ENCODE measurements at regions not wholly inside any gene's neighbourhood (a gene's known extent, or its start where the extent isn't known, plus 50 kb on each side); places are given as distances from the start of the nearest gene placed in this dataset.

GRCh38 chr4:128351502-128351901, 63.9 kb upstream of the PGRMC2 start:
- no peaks in the 10 kb centered on the region for H3K27me3 Mint-ChIP-seq (ENCODE audit: low read depth)
- H3K4me1 Mint-ChIP-seq (ENCODE audit: low read depth), result no peaks in the 10 kb centered on the region
- no peaks in the 10 kb centered on the region for H3K9me3 Mint-ChIP-seq
- H3K36me3 Mint-ChIP-seq (ENCODE audit: insufficient read depth in 2 of 2), result no peaks in the 10 kb centered on the region
- DNase-seq, result no peak
- H3K4me3 Mint-ChIP-seq, result no peak overlapping the region
- ATAC-seq (replicated peaks in 1 of 2), result no peak
- H3K27ac Mint-ChIP-seq, result no peak overlapping the region

- Mint-ChIP-seq H3K4me3 (no peak overlapping the region), H3K27ac (no peak overlapping the region), H3K27me3 (ENCODE audit: low read depth) (no peaks in the 10 kb centered on the region), H3K36me3 (ENCODE audit: insufficient read depth in 2 of 2) (no peaks in the 10 kb centered on the region), H3K4me1 (ENCODE audit: low read depth) (no peaks in the 10 kb centered on the region), H3K9me3 (no peaks in the 10 kb centered on the region)
- DNase-seq (no peak), ATAC-seq (replicated peaks in 1 of 2) (no peak)
Measured at GRCh38 chr4:128350449-128351045, 62.9 kb upstream of the PGRMC2 start.

GRCh38 chr4:128349921-128350320, 62.3 kb upstream of the PGRMC2 start:
- Mint-ChIP-seq H3K36me3 (ENCODE audit: insufficient read depth in 2 of 2) (no peaks in the 10 kb centered on the region), H3K4me1 (ENCODE audit: low read depth) (no peaks in the 10 kb centered on the region), H3K27ac (no peak overlapping the region), H3K4me3 (no peak overlapping the region), H3K27me3 (ENCODE audit: low read depth) (no peaks in the 10 kb centered on the region), H3K9me3 (no peaks in the 10 kb centered on the region)
- ATAC-seq (replicated peaks in 1 of 2) (no peak), DNase-seq (no peak)

DNA sequence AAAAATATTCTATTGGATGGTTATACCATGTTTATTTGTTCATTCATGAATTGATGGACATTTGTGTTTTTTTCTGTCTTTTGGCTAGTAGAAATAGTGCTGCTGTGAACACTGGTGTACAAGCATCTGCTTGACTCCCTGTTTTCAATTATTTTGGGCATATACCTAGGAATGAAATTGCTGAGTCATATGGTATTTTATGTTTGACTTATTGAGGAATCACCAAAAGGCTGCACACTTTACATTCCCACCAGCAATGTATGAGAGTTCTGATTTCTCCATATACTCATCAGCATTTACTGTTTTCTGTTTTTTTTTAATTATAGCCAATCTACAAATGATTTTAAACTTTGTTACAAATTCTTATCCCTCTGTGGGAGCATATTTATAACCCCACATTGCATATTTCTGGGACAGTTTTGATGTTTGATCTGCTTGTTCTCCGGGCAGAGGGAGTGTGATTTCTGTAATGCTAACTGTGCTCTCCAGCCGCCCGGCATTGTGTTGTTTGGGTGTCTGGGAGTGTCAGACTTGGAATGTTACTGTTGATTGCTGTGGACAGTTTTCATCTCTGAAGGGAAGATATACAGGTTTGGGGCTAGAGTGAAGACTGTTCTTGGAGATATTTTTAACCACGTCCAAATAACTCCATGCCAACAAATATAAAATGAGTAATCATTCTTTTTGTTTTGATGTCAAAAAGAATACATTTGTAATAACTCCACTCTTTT, 60.5 kb upstream of the PGRMC2 start:
- H3K36me3 Mint-ChIP-seq (ENCODE audit: insufficient read depth in 2 of 2), result no peaks in the 10 kb centered on the region
- H3K27ac Mint-ChIP-seq, result no peak overlapping the region
- no peaks in the 10 kb centered on the region for H3K4me1 Mint-ChIP-seq (ENCODE audit: low read depth)
- no peaks in the 10 kb centered on the region for H3K27me3 Mint-ChIP-seq (ENCODE audit: low read depth)
- no peak overlapping the region for H3K4me3 Mint-ChIP-seq
- H3K9me3 Mint-ChIP-seq, result no peaks in the 10 kb centered on the region
- ATAC-seq (replicated peaks in 1 of 2) (no peak), DNase-seq (no peak)

GRCh38 chr4:128347175-128347868, 59.7 kb upstream of the PGRMC2 start:
- ATAC-seq (replicated peaks in 1 of 2) (no peak), DNase-seq (no peak)
- Mint-ChIP-seq H3K27ac (no peak overlapping the region), H3K9me3 (no peaks in the 10 kb centered on the region), H3K4me1 (ENCODE audit: low read depth) (no peaks in the 10 kb centered on the region), H3K36me3 (ENCODE audit: insufficient read depth in 2 of 2) (no peaks in the 10 kb centered on the region), H3K27me3 (ENCODE audit: low read depth) (no peaks in the 10 kb centered on the region), H3K4me3 (no peak overlapping the region)

- Mint-ChIP-seq H3K4me1 (ENCODE audit: low read depth) (no peaks in the 10 kb centered on the region), H3K9me3 (no peaks in the 10 kb centered on the region), H3K36me3 (ENCODE audit: insufficient read depth in 2 of 2) (no peaks in the 10 kb centered on the region), H3K4me3 (no peak overlapping the region), H3K27ac (no peak overlapping the region), H3K27me3 (ENCODE audit: low read depth) (no peaks in the 10 kb centered on the region)
- ATAC-seq (replicated peaks in 1 of 2), result no peak
- no peak for DNase-seq
Measured at GRCh38 chr4:128346054-128346716, 58.6 kb upstream of the PGRMC2 start.

DNA sequence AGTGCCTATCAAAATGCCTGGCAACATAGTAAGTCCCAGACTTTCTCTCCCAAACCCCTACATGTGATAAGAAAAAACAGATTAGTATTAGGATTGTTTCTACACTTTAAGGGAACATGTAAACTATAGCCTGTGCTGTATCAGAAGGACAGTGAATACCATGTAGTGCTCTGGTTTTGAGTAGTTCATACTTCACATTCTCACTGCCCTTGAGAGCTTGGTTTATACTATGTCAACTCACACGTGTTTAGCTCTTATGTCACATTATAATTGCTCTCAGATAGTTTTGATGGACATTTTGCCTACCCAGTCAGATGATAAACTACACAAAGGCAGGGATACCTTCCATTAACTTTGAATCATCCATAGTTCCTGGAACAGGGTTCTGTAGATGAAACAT, 58.0 kb upstream of the PGRMC2 start:
- H3K36me3 Mint-ChIP-seq (ENCODE audit: insufficient read depth in 2 of 2), result no peaks in the 10 kb centered on the region
- no peaks in the 10 kb centered on the region for H3K9me3 Mint-ChIP-seq
- no peak overlapping the region for H3K27ac Mint-ChIP-seq
- no peak overlapping the region for H3K4me3 Mint-ChIP-seq
- no peaks in the 10 kb centered on the region for H3K4me1 Mint-ChIP-seq (ENCODE audit: low read depth)
- ATAC-seq (replicated peaks in 1 of 2) (no peak), DNase-seq (no peak)
- no peaks in the 10 kb centered on the region for H3K27me3 Mint-ChIP-seq (ENCODE audit: low read depth)

- Mint-ChIP-seq H3K27ac (no peak overlapping the region), H3K36me3 (ENCODE audit: insufficient read depth in 2 of 2) (no peaks in the 10 kb centered on the region), H3K4me1 (ENCODE audit: low read depth) (no peaks in the 10 kb centered on the region), H3K4me3 (no peak overlapping the region), H3K27me3 (ENCODE audit: low read depth) (no peaks in the 10 kb centered on the region), H3K9me3 (peaks cover 0 to 2% of the 10 kb centered on the region in 2 donors)
- no peak for ATAC-seq (replicated peaks in 1 of 2)
- DNase-seq, result no peak
Measured at GRCh38 chr4:128342762-128343161, 55.1 kb upstream of the PGRMC2 start.

DNA sequence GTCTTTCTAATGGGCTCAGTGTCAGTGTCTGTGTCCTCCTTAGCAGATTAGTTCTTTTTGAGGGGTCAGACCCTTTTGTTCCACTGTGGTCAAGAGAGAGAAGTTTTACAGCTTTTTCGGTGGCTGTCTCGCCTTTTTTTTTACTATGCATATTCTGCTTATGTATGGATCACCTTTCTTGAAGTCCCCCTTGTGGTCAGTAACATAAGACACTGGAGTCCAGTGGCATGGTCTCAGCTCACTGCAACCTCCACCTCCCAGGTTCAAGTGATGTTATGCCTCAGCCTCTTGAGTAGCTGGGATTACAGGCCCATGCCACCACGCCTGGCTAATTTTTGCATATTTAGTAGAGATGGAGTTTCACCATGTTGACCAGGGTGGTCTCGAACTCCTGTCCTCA, 54.0 kb upstream of the PGRMC2 start:
- no peak for DNase-seq
- Mint-ChIP-seq H3K27me3 (ENCODE audit: low read depth) (no peaks in the 10 kb centered on the region), H3K27ac (no peak overlapping the region), H3K9me3 (peaks cover 0 to 2% of the 10 kb centered on the region in 2 donors), H3K4me3 (no peak overlapping the region), H3K4me1 (ENCODE audit: low read depth) (no peaks in the 10 kb centered on the region), H3K36me3 (ENCODE audit: insufficient read depth in 2 of 2) (no peaks in the 10 kb centered on the region)
- ATAC-seq (replicated peaks in 1 of 2), result no peak

DNA sequence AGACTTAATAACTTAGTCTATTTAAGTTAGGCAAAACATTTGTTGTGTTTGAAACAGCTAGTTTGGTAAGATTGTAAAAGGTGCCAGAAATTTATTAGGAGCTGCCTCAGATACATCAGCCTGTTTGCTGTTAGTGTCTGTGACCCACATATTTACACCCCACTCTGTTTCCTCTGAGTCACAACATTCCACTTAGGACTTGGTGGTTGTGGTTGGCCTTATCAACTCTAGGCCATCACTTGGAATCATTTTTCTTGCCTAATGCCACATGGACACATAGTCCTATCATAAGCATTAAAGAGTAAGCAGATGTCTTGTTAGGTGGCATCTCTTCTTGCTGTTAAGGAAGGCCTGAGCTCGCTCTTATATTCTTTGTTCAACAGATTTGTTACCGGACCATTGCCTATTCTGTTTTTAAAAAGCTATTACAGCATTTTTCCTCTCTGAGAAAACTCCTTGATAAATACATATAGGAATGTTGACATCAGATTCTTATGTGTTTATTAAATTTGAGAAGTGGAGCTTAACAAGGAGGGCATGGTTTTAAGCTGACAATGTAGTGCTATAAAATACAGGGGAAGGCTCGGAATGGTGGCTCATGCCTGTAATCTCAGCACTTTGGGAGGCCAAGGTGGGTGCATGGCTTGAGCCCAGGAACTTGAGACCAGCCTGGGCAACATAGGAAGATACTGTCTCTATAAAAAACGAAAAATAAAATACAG, 51.2 kb upstream of the PGRMC2 start:
- Mint-ChIP-seq H3K27ac (no peak overlapping the region), H3K27me3 (ENCODE audit: low read depth) (no peaks in the 10 kb centered on the region), H3K9me3 (peaks cover 0 to 2% of the 10 kb centered on the region in 2 donors), H3K4me1 (ENCODE audit: low read depth) (no peaks in the 10 kb centered on the region), H3K4me3 (no peak overlapping the region), H3K36me3 (ENCODE audit: insufficient read depth in 2 of 2) (no peaks in the 10 kb centered on the region)
- no peak for DNase-seq
- no peak for ATAC-seq (replicated peaks in 1 of 2)

DNA sequence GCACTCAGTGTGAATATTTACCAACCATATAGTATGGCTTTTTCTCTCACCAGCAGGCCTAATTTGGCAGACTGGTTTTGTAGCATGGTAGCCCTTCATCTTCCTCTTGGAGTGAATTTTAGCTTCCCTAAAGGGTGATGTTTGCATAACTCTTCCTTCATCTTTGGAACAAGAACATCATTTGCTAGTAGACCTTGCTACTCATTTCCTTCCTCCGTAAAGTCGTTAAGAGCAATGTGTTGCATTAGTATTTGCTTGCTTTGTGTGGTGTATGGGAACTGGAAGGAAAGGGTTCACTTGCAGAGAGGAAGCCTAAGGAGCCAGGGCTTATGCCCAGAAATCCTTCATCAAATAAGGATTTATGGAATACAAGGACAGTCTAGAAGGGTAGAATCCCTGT, 50.2 kb upstream of the PGRMC2 start:
- peaks cover 0 to 2% of the 10 kb centered on the region in 2 donors for H3K9me3 Mint-ChIP-seq
- H3K4me1 Mint-ChIP-seq (ENCODE audit: low read depth), result no peaks in the 10 kb centered on the region
- DNase-seq (no peak), ATAC-seq (replicated peaks in 1 of 2) (no peak)
- H3K27ac Mint-ChIP-seq, result no peak overlapping the region
- no peaks in the 10 kb centered on the region for H3K36me3 Mint-ChIP-seq (ENCODE audit: insufficient read depth in 2 of 2)
- no peaks in the 10 kb centered on the region for H3K27me3 Mint-ChIP-seq (ENCODE audit: low read depth)
- no peak overlapping the region for H3K4me3 Mint-ChIP-seq
